HL-60 (cell line): ENCODE measurements at regions not wholly inside any gene's neighbourhood (a gene's known extent, or its start where the extent isn't known, plus 50 kb on each side); places are given as distances from the start of the nearest gene placed in this dataset.

Experiments used
- DNase-seq, 2 experiments: peaks; one replicate each; pipeline ENCODE4 v3.0.0-alpha.2; 2010 to 2020; ENCODE audit warnings: low read depth in 1 of 2, low spot score in 1 of 2
- H3K27ac ChIP-seq: fragments of 250-450 bp; sonication (Bioruptor Pico); replicated peaks from 2 replicates; pipeline ENCODE4 v1.5.1; 2020; ENCODE audit warnings: mild to moderate bottlenecking, moderate library complexity
- H3K27me3 ChIP-seq: fragments of 250-450 bp; sonication (Bioruptor Pico); 2 replicates; pipeline ENCODE4 v1.5.1; 2021; ENCODE audit warnings: mild to moderate bottlenecking, moderate library complexity; ENCODE audit not compliant: insufficient read depth, poor library complexity, severe bottlenecking
- H3K4me3 ChIP-seq: replicated peaks from 2 replicates; pipeline ENCODE4 v1.5.1; 2011; ENCODE audit warnings: mild to moderate bottlenecking, control low read depth, low read length; ENCODE audit not compliant: insufficient read depth
- CTCF ChIP-seq: IDR thresholded peaks from one replicate; pipeline ENCODE4 v1.5.1; 2011; ENCODE audit warnings: low read length, control low read depth, inconsistent platforms; ENCODE audit not compliant: insufficient read depth
- GABPA ChIP-seq: IDR thresholded peaks from 2 replicates; pipeline ENCODE4 v1.6.1; 2012; ENCODE audit warnings: low read depth
- POLR2AphosphoS5 ChIP-seq: IDR thresholded peaks from 2 replicates; pipeline ENCODE4 v1.6.1; 2012; ENCODE audit warnings: low read depth
- SPI1 ChIP-seq: IDR thresholded peaks from 2 replicates; pipeline ENCODE4 v1.6.1; 2012; ENCODE audit warnings: low read depth, mild to moderate bottlenecking, borderline replicate concordance
- TF ChIP-seq, protein P1 (sequence below): IDR thresholded peaks from 2 replicates; pipeline ENCODE4 v1.6.1; 2012; ENCODE audit warnings: low read depth; ENCODE audit not compliant: insufficient replicate concordance

DNA sequence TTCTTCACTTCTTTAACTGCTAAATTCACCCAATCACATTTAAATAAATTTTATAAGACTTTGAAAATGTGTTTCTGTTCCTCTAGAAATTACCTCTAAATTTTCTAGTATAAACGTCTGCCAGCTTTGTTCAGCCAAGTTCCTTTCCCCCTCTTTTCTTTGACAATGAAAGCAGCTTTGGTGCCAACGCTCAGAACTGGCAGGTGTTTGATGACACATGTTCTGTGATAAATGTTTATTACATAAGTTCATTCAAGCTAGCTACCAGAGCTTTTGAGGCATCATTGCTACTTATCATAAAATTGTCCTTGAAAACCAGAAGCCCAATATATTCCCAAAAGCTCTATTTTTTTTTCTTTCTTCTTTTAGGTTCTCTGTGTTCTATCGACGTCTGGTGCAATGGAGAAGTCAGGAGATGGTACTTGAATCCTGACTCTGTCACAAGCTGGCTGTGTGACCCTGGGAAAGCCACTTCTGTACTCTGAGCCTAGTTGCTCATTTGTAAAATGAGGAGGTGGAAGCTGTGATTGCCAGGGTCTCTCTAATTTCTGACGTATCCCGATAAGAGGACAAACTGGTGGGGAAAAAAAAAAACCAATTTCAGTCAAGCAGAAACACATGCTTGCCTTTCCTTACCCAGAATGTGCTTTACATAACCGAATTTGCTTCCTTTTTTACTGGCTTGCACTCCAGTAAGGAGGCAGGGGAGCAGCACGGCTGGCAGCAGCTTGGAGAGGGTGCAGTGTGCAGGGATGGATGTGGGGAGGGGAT lies 187.1 kb upstream of the LPP start:
- H3K27me3 ChIP-seq = no peaks in the 10 kb centered on the region
- H3K27ac ChIP-seq = no peak overlapping the region
- TF ChIP-seq POLR2AphosphoS5 = no peak
- no peak for TF ChIP-seq GABPA
- TF ChIP-seq SPI1 = no peak
- no peak for TF ChIP-seq CTCF
- TF ChIP-seq, protein P1, sequence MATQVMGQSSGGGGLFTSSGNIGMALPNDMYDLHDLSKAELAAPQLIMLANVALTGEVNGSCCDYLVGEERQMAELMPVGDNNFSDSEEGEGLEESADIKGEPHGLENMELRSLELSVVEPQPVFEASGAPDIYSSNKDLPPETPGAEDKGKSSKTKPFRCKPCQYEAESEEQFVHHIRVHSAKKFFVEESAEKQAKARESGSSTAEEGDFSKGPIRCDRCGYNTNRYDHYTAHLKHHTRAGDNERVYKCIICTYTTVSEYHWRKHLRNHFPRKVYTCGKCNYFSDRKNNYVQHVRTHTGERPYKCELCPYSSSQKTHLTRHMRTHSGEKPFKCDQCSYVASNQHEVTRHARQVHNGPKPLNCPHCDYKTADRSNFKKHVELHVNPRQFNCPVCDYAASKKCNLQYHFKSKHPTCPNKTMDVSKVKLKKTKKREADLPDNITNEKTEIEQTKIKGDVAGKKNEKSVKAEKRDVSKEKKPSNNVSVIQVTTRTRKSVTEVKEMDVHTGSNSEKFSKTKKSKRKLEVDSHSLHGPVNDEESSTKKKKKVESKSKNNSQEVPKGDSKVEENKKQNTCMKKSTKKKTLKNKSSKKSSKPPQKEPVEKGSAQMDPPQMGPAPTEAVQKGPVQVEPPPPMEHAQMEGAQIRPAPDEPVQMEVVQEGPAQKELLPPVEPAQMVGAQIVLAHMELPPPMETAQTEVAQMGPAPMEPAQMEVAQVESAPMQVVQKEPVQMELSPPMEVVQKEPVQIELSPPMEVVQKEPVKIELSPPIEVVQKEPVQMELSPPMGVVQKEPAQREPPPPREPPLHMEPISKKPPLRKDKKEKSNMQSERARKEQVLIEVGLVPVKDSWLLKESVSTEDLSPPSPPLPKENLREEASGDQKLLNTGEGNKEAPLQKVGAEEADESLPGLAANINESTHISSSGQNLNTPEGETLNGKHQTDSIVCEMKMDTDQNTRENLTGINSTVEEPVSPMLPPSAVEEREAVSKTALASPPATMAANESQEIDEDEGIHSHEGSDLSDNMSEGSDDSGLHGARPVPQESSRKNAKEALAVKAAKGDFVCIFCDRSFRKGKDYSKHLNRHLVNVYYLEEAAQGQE = no peak
- H3K4me3 ChIP-seq = no peak overlapping the region
- DNase-seq = no peak

GRCh38 chr3:187967993-187968392 lies 186.0 kb upstream of the LPP start:
- DNase-seq = no peak
- TF ChIP-seq CTCF (no peak), SPI1 (no peak), POLR2AphosphoS5 (no peak), GABPA (no peak)
- TF ChIP-seq, protein P1 = no peak
- no peaks in the 10 kb centered on the region for H3K27me3 ChIP-seq
- no peak overlapping the region for H3K27ac ChIP-seq
- H3K4me3 ChIP-seq = no peak overlapping the region

DNA sequence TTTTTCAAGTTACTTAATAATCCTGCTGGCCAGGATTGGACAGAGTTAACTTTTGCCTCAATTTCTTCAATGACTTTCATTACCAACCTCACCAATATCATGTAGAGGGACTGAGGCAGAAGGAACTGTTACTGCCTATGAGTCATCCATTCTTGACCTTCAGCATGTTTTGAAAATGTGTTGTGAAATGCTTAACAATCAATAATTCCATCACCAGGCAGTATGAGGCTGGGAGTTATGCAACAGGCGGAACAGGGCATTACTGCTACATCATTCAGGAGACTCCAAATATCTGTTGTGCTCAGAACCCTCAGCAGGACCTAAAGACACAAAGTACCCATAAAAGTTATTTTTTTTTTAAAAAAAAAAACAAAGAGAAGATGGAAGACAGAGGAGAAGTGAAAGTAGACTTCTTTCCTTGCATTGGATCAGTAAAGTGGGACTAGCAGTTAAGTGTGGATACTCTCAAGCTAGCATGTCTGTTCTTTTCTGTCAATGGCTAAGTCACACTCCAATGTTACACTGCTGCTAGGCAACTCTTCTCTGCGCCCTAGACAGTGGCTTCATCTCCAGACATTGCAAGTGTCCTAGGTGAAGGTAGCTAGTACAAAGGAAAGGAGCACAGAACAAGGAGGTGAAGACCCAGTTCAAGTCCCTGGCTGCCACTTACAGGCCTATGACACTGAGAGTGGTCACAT lies 184.9 kb upstream of the LPP start:
- peak; percentile 51 to 95 for DNase-seq
- Histone ChIP-seq H3K27me3 (no peaks in the 10 kb centered on the region), H3K4me3 (no peak overlapping the region), H3K27ac (peak overlapping the region; percentile 32; the same call in 1 of the 2 replicates)
- TF ChIP-seq SPI1 (no peak), POLR2AphosphoS5 (no peak), CTCF (no peak), GABPA (no peak)
- TF ChIP-seq, protein P1 = no peak
